ENCODE measurements at regions not wholly inside any gene's neighbourhood (a gene's known extent, or its start where the extent isn't known, plus 50 kb on each side); places are given as distances from the start of the nearest gene placed in this dataset.

DNA sequence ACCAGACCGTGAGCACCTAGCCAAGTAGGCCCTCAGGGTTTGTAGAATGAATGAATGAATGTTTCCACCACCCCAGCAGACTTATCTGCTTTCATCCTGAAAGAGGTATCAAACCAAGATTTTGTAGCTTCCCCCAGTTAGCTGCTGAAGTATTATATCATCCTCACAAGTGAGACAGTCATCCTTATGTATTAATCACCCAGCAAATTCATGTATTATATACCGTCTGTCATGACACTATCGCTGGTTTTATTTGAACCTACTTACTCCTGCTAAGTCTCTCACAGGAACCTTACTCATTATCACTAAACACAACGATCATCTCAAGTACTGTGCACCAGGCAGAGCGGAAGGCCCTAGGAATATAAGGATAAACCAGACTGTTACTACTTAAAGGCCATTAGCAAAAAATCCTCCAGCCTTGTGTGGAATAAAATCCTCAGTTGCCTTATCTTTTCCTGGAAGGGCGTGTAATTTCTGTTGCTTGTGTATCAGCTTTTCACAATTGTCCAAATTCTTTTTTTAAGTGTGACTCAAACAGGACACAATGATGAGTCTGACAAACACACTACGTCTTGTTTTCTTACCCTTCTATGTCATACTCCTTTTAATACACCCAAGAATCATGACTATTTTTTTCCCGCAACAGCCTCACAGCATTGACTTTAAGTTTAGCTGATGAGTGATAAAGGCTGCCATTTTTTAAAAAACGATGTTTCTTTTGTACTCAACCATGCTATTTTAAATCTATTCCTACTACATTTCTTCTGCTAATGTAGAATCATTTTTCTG is 176.1 kb upstream of the KLF14 start:
- Histone ChIP-seq H3K27me3 (ENCODE audit: control insufficient read depth, insufficient read depth, low read length) (no peaks in the 10 kb centered on the region), H3K9me3 (ENCODE audit: control insufficient read depth, insufficient read depth, low read length) (no peaks in the 10 kb centered on the region), H3K27ac (ENCODE audit: low read depth, low read length) (no peak overlapping the region), H3K4me3 (ENCODE audit: low read depth, low read length) (no peak overlapping the region), H3K36me3 (ENCODE audit: control insufficient read depth, insufficient read depth, low read length) (no peaks in the 10 kb centered on the region), H3K4me1 (ENCODE audit: control insufficient read depth, insufficient read depth, low read length) (peaks cover 23% of the 10 kb centered on the region)
- DNase-seq (ENCODE audit: low read depth in 4 of 6, low spot score in 6 of 6), result no peak
- 93% methylated on average over 2 of the region's 9 CpGs for WGBS (ENCODE audit: insufficient coverage)

DNA sequence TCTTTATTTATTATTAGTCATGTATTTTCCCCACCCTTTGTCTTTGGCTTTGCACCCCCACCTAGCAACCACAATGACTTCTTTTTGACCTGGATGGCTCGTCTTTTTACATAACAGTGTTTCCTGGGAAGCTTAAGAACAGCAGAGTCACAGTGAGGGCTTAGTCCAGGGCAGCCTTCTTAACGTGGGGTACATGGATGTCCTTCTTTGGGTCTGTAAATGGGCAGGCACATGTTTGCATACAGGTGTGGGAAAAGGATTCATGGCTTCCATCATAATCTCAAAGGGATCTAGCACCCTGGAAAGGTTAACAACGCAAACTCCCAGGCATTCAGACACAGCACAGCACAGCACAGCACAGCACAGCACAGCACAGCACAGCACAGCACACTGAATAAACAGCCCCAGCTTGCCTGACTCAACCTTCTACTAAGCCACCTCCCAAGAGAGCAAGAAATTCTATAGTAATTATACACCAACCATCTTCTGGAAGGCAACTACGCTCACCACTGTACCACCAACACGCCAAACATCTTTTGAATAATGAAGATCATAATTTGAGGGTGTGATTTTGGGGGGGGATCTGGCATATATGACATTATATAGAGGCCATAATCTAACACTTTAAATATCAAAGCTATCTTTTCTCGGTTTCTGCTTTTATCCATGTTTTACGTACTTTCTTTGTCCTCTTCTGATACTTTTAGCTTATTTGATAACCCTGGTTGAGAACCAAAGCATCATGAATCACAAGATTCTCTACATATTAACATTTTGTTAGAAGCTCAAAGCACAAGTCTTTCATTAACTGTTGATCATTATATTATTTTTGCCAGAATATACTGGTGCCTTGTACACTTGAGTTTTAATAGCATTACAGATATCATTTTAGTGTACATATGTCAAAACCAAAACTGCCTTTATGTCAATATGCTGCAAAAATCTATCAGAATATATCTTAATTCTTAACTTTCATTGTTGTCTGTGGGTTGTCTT is 177.2 kb upstream of the KLF14 start:
- Histone ChIP-seq H3K36me3 (ENCODE audit: control insufficient read depth, insufficient read depth, low read length) (no peaks in the 10 kb centered on the region), H3K9me3 (ENCODE audit: control insufficient read depth, insufficient read depth, low read length) (no peaks in the 10 kb centered on the region), H3K27ac (ENCODE audit: low read depth, low read length) (no peak overlapping the region), H3K4me3 (ENCODE audit: low read depth, low read length) (peak overlapping the region; percentile 38), H3K4me1 (ENCODE audit: control insufficient read depth, insufficient read depth, low read length) (peaks cover 29% of the 10 kb centered on the region), H3K27me3 (ENCODE audit: control insufficient read depth, insufficient read depth, low read length) (no peaks in the 10 kb centered on the region)
- WGBS (ENCODE audit: insufficient coverage), result 66% methylated on average over 4 of the region's 7 CpGs
- no peak for DNase-seq (ENCODE audit: low read depth in 4 of 6, low spot score in 6 of 6)

GRCh38 chr7:130912082-130912861 is 178.3 kb upstream of the KLF14 start:
- H3K4me3 ChIP-seq (ENCODE audit: low read depth, low read length), result peak overlapping the region; percentile 38
- H3K36me3 ChIP-seq (ENCODE audit: control insufficient read depth, insufficient read depth, low read length), result no peaks in the 10 kb centered on the region
- 63% methylated on average over 3 of the region's 7 CpGs for WGBS (ENCODE audit: insufficient coverage)
- no peak for DNase-seq (ENCODE audit: low read depth in 4 of 6, low spot score in 6 of 6)
- H3K27me3 ChIP-seq (ENCODE audit: control insufficient read depth, insufficient read depth, low read length), result no peaks in the 10 kb centered on the region
- H3K4me1 ChIP-seq (ENCODE audit: control insufficient read depth, insufficient read depth, low read length), result peaks cover 29% of the 10 kb centered on the region
- peak overlapping the region; percentile 90 for H3K27ac ChIP-seq (ENCODE audit: low read depth, low read length)
- H3K9me3 ChIP-seq (ENCODE audit: control insufficient read depth, insufficient read depth, low read length), result no peaks in the 10 kb centered on the region

- H3K9me3 ChIP-seq (ENCODE audit: control insufficient read depth, insufficient read depth, low read length), result no peaks in the 10 kb centered on the region
- H3K36me3 ChIP-seq (ENCODE audit: control insufficient read depth, insufficient read depth, low read length), result no peaks in the 10 kb centered on the region
- H3K4me3 ChIP-seq (ENCODE audit: low read depth, low read length), result peak overlapping the region; percentile 38
- DNase-seq (ENCODE audit: low read depth in 4 of 6, low spot score in 6 of 6), result peak in 1 of 6 donors; percentile 78
- H3K27ac ChIP-seq (ENCODE audit: low read depth, low read length), result peak overlapping the region; percentile 90
- peaks cover 29% of the 10 kb centered on the region for H3K4me1 ChIP-seq (ENCODE audit: control insufficient read depth, insufficient read depth, low read length)
- 20% methylated on average over 4 of the region's 18 CpGs for WGBS (ENCODE audit: insufficient coverage)
- H3K27me3 ChIP-seq (ENCODE audit: control insufficient read depth, insufficient read depth, low read length), result no peaks in the 10 kb centered on the region
These were observed 179.0 kb upstream of the KLF14 start for GRCh38 chr7:130912862-130913638.

DNA sequence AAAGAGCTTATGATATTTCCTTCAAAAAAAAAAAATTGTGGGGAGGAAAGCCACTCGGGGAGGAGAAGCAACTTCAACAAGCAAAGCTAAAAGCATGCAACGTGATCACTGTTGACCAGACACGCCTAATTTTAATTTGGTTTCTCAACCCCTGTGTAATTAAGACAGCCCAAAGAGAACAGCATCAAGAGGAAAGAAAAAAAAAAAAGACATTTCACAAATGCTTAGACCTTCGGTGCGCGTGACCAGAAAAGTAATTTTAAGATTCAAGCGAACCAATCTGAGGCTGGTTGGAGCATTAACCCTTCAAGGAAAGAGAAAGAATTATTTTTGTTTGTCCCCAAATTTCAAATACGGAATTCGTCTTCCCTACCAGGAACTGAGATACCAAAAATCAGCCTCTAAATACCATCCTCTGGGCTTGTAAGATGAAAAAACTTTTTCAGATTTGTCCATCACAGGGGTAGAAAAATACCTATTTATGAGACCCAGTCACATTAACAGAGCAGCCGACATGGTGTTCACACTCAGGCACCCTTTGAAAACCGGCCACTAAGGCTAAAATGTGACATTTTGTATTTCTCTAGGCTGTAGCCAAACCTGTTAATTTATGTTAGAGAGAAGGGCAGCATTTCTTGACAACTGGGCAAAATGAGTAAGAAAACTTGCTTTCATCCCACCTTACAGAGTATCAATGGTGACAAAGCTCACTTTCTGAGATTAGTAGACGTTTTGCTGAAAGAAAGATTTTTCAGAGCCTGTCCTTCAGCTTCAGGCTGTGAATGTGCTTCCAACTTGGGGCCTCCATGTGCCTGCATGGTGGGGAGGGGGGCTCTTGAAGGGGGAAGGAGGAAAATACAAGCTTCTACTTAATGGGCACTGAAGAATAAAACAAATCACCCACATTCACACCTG is 179.9 kb upstream of the KLF14 start:
- H3K36me3 ChIP-seq (ENCODE audit: control insufficient read depth, insufficient read depth, low read length), result no peaks in the 10 kb centered on the region
- H3K4me3 ChIP-seq (ENCODE audit: low read depth, low read length), result peak overlapping the region; percentile 38
- peaks cover 29% of the 10 kb centered on the region for H3K4me1 ChIP-seq (ENCODE audit: control insufficient read depth, insufficient read depth, low read length)
- peak overlapping the region; percentile 90 for H3K27ac ChIP-seq (ENCODE audit: low read depth, low read length)
- H3K27me3 ChIP-seq (ENCODE audit: control insufficient read depth, insufficient read depth, low read length), result no peaks in the 10 kb centered on the region
- WGBS (ENCODE audit: insufficient coverage), result no CpG with 5 or more reads among the region's 12 CpGs
- DNase-seq (ENCODE audit: low read depth in 4 of 6, low spot score in 6 of 6), result peak in 2 of 6 donors; percentile 75 to 85
- no peaks in the 10 kb centered on the region for H3K9me3 ChIP-seq (ENCODE audit: control insufficient read depth, insufficient read depth, low read length)

DNA sequence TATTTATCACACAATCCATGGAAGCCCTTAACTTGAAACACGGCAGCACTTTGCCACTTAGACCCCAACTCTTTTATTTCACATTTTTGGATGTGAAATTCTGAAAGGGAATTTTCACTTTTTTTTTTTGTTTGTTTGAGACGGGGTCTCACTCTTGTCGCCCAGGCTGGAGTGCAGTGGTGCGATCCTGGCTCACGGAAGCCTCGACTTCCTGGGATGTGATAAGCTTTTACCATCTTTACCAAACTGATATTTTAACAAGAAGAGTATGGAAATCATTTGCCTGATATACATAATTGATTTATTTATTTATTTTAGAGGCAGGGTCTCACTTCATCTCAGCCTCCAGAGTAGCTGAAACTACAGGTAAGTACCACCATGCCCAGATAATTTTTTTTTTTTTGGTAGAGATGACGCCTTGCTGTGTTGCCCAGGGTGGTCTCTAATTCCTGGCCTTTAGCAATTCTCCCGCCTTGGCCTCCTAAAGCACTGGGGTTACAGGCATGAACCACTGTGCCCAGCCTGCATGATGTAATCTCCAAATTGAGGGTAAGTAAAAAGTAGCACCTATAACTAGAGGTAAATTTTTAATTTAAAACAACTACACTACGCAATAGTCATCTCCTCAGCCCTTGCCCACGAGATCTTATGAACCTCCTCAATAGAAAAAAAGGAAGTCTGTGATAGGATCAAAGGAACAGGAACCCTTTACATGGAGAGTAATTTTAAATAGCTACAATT is 180.7 kb upstream of the KLF14 start:
- H3K27ac ChIP-seq (ENCODE audit: low read depth, low read length), result peak overlapping the region; percentile 90
- peaks cover 21% of the 10 kb centered on the region for H3K4me1 ChIP-seq (ENCODE audit: control insufficient read depth, insufficient read depth, low read length)

GRCh38 chr7:130917669-130918128 is 183.7 kb upstream of the KLF14 start:
- WGBS (ENCODE audit: insufficient coverage), result 100% methylated on average over 2 of the region's 5 CpGs
- Histone ChIP-seq H3K4me3 (ENCODE audit: low read depth, low read length) (no peak overlapping the region), H3K27me3 (ENCODE audit: control insufficient read depth, insufficient read depth, low read length) (no peaks in the 10 kb centered on the region), H3K27ac (ENCODE audit: low read depth, low read length) (no peak overlapping the region), H3K36me3 (ENCODE audit: control insufficient read depth, insufficient read depth, low read length) (no peaks in the 10 kb centered on the region), H3K4me1 (ENCODE audit: control insufficient read depth, insufficient read depth, low read length) (peaks cover 31% of the 10 kb centered on the region), H3K9me3 (ENCODE audit: control insufficient read depth, insufficient read depth, low read length) (no peaks in the 10 kb centered on the region)
- DNase-seq (ENCODE audit: low read depth in 4 of 6, low spot score in 6 of 6), result no peak

More for the DNA sequence above, 180.7 kb upstream of the KLF14 start:
- no peaks in the 10 kb centered on the region for H3K27me3 ChIP-seq (ENCODE audit: control insufficient read depth, insufficient read depth, low read length)
- no peaks in the 10 kb centered on the region for H3K36me3 ChIP-seq (ENCODE audit: control insufficient read depth, insufficient read depth, low read length)
- no peak overlapping the region for H3K4me3 ChIP-seq (ENCODE audit: low read depth, low read length)
- no peaks in the 10 kb centered on the region for H3K9me3 ChIP-seq (ENCODE audit: control insufficient read depth, insufficient read depth, low read length)
- DNase-seq (ENCODE audit: low read depth in 4 of 6, low spot score in 6 of 6), result no peak
- WGBS (ENCODE audit: insufficient coverage), result no CpG with 5 or more reads among the region's 10 CpGs

Data from spinal cord (tissue), 9 donors.